ENCODE measurements at regions not wholly inside any gene's neighbourhood (a gene's known extent, or its start where the extent isn't known, plus 50 kb on each side); places are given as distances from the start of the nearest gene placed in this dataset.

GRCh38 chr12:69161829-69162228, 77.5 kb upstream of the CPSF6 start:
- TF ChIP-seq, protein P1, sequence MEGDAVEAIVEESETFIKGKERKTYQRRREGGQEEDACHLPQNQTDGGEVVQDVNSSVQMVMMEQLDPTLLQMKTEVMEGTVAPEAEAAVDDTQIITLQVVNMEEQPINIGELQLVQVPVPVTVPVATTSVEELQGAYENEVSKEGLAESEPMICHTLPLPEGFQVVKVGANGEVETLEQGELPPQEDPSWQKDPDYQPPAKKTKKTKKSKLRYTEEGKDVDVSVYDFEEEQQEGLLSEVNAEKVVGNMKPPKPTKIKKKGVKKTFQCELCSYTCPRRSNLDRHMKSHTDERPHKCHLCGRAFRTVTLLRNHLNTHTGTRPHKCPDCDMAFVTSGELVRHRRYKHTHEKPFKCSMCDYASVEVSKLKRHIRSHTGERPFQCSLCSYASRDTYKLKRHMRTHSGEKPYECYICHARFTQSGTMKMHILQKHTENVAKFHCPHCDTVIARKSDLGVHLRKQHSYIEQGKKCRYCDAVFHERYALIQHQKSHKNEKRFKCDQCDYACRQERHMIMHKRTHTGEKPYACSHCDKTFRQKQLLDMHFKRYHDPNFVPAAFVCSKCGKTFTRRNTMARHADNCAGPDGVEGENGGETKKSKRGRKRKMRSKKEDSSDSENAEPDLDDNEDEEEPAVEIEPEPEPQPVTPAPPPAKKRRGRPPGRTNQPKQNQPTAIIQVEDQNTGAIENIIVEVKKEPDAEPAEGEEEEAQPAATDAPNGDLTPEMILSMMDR (IDR thresholded peaks at IDR 0.05; ENCODE audit: poor library complexity, severe bottlenecking): no peak
- no peak for DNase-seq (ENCODE audit: low spot score)
- no peaks in the 10 kb centered on the region for H3K27me3 ChIP-seq (ENCODE audit: insufficient read depth, poor library complexity, severe bottlenecking)
- ATAC-seq (ENCODE audit: low read depth): no peak
- no peaks in the 10 kb centered on the region for H3K9me3 ChIP-seq (ENCODE audit: severe bottlenecking)
- no peak overlapping the region for H3K4me3 ChIP-seq (ENCODE audit: severe bottlenecking)
- H3K36me3 ChIP-seq (ENCODE audit: low read depth): no peaks in the 10 kb centered on the region
- H3K4me1 ChIP-seq (ENCODE audit: insufficient read depth, poor library complexity, severe bottlenecking): no peaks in the 10 kb centered on the region
- H3K27ac ChIP-seq (ENCODE audit: poor library complexity, severe bottlenecking): no peak overlapping the region

GRCh38 chr12:69163681-69164362, 75.5 kb upstream of the CPSF6 start:
- Histone ChIP-seq H3K4me1 (ENCODE audit: insufficient read depth, poor library complexity, severe bottlenecking) (no peaks in the 10 kb centered on the region), H3K27ac (ENCODE audit: poor library complexity, severe bottlenecking) (no peak overlapping the region), H3K9me3 (ENCODE audit: severe bottlenecking) (no peaks in the 10 kb centered on the region), H3K4me3 (ENCODE audit: severe bottlenecking) (no peak overlapping the region), H3K27me3 (ENCODE audit: insufficient read depth, poor library complexity, severe bottlenecking) (no peaks in the 10 kb centered on the region), H3K36me3 (ENCODE audit: low read depth) (no peaks in the 10 kb centered on the region)
- TF ChIP-seq, protein P1 (IDR thresholded peaks at IDR 0.05; ENCODE audit: poor library complexity, severe bottlenecking): no peak
- DNase-seq (ENCODE audit: low spot score) (no peak), ATAC-seq (ENCODE audit: low read depth) (no peak)

GRCh38 chr12:69167648-69168165, 71.7 kb upstream of the CPSF6 start:
- no peak for ATAC-seq (ENCODE audit: low read depth)
- no peak for DNase-seq (ENCODE audit: low spot score)

DNA sequence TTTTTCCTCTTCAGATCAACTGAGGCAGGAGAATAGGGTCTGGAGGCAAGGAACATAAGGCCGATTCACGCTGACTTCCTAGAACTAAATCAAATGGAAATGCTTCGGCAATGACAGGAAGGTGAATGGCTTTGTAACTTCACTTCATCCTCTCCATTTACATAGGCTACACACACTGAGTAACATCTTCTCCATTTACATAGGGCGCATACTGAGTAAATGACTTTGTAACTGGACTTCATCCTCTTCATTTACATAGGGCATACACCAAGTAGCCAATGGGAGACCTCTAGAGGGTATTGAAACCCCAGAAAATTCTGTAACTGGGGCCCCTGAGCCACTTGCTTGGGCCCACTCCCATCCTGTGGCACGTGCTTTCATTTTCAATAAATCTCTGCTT, 71.0 kb upstream of the CPSF6 start:
- DNase-seq (ENCODE audit: low spot score): no peak
- Histone ChIP-seq H3K9me3 (ENCODE audit: severe bottlenecking) (no peaks in the 10 kb centered on the region), H3K4me3 (ENCODE audit: severe bottlenecking) (no peak overlapping the region), H3K36me3 (ENCODE audit: low read depth) (no peaks in the 10 kb centered on the region), H3K27ac (ENCODE audit: poor library complexity, severe bottlenecking) (no peak overlapping the region), H3K4me1 (ENCODE audit: insufficient read depth, poor library complexity, severe bottlenecking) (no peaks in the 10 kb centered on the region), H3K27me3 (ENCODE audit: insufficient read depth, poor library complexity, severe bottlenecking) (no peaks in the 10 kb centered on the region)
- ATAC-seq (ENCODE audit: low read depth): no peak
- TF ChIP-seq, protein P1 (IDR thresholded peaks at IDR 0.05; ENCODE audit: poor library complexity, severe bottlenecking): no peak

More at GRCh38 chr12:69167648-69168165, 71.7 kb upstream of the CPSF6 start:
- TF ChIP-seq, protein P1 (IDR thresholded peaks at IDR 0.05; ENCODE audit: poor library complexity, severe bottlenecking): no peak
- H3K4me3 ChIP-seq (ENCODE audit: severe bottlenecking): no peak overlapping the region
- no peaks in the 10 kb centered on the region for H3K36me3 ChIP-seq (ENCODE audit: low read depth)
- H3K4me1 ChIP-seq (ENCODE audit: insufficient read depth, poor library complexity, severe bottlenecking): no peaks in the 10 kb centered on the region
- H3K27me3 ChIP-seq (ENCODE audit: insufficient read depth, poor library complexity, severe bottlenecking): no peaks in the 10 kb centered on the region
- H3K27ac ChIP-seq (ENCODE audit: poor library complexity, severe bottlenecking): no peak overlapping the region
- H3K9me3 ChIP-seq (ENCODE audit: severe bottlenecking): no peaks in the 10 kb centered on the region

DNA sequence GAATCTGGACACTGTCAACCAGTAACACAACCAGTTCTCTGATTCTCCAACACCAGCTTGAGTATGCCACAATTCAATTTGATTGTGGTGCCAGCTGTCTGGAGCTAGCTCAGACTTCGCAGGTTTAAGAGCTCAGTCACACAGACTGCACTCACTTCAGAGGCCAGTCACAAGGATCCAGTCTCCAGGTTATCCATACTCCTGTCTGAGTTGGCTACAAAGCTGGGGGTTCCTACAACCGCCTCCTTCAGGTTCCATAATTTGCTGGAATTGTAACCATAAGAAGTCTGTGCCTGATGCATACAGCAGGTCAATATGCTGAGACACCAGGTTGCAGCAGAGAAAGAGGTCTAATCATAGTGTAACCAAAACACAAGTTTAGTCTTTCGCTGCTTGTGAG, 70.5 kb upstream of the CPSF6 start:
- DNase-seq (ENCODE audit: low spot score): no peak
- no peak overlapping the region for H3K27ac ChIP-seq (ENCODE audit: poor library complexity, severe bottlenecking)
- H3K27me3 ChIP-seq (ENCODE audit: insufficient read depth, poor library complexity, severe bottlenecking): no peaks in the 10 kb centered on the region
- no peak for ATAC-seq (ENCODE audit: low read depth)
- TF ChIP-seq, protein P1 (IDR thresholded peaks at IDR 0.05; ENCODE audit: poor library complexity, severe bottlenecking): no peak
- no peak overlapping the region for H3K4me3 ChIP-seq (ENCODE audit: severe bottlenecking)
- no peaks in the 10 kb centered on the region for H3K9me3 ChIP-seq (ENCODE audit: severe bottlenecking)
- H3K4me1 ChIP-seq (ENCODE audit: insufficient read depth, poor library complexity, severe bottlenecking): no peaks in the 10 kb centered on the region
- no peaks in the 10 kb centered on the region for H3K36me3 ChIP-seq (ENCODE audit: low read depth)

Data from RWPE2 (cell line).